Pons (tissue), 1 donor: ENCODE measurements at regions not wholly inside any gene's neighbourhood (a gene's known extent, or its start where the extent isn't known, plus 50 kb on each side); places are given as distances from the start of the nearest gene placed in this dataset.
"Not testable (repeated sequence)": the region's sequence is repeated elsewhere in the genome, so short reads cannot be mapped to it uniquely, and the experiment has no call there.

Experiments
- DNase-seq: peaks from one replicate; pipeline ENCODE4 v3.0.0-alpha.2; 2016; ENCODE audit warnings: low spot score

DNA sequence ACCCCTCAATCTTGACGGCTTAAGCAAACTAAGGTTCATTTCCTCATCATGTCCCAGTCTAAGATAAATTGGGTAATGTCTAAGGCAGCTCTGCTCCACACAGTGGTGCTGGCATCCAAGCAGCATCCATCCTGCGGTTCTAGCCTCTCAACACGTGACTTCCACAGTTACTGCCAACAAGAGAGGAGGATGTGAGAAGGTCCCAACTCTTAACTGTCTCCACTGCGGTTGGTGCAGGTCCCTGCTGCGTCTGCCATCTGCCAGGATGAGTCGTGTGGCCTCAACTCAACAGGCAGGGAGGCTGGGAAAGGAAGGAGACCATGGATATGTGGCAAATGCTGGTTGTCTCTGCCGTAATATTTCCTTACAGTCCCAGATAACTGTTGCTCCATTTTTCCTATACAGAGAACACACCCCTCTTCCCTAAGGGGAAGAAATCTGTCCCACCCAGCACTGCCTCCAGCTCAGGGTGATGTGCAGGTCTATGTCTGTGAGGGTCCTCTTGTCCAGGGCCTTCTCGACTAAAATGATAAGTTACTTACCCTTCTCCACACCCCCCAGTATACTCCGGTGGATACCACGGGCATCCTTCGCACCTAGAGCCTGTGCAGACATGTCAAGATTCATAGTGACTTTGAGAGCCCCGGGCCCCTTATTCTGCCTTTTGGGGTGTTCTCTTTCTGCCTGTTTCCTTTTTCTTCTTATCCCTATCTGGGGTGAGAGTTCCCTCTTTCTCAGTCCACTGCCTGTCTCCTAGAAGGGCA is 64.7 kb downstream of the KCNJ18 start:
- no peak for DNase-seq

DNA sequence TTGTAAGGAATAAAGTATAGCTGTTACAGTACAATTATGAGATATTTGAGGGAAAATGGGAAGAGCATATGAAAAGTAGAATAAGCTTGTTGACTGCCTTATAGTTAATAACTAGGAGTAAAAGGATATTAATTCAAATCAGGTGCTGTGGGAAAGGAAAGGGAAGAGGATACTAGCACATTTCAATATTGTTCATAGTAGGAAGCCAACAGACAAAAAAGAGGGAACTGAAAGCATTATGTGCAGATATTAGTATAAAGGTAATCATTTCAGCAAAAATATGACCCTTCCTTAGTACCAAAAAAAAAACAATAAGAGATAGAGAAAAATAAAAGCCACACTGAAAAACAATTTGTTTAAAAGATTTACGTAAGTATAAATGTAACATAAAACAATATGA is 67.3 kb downstream of the KCNJ18 start:
- not testable (repeated sequence) for DNase-seq

DNA sequence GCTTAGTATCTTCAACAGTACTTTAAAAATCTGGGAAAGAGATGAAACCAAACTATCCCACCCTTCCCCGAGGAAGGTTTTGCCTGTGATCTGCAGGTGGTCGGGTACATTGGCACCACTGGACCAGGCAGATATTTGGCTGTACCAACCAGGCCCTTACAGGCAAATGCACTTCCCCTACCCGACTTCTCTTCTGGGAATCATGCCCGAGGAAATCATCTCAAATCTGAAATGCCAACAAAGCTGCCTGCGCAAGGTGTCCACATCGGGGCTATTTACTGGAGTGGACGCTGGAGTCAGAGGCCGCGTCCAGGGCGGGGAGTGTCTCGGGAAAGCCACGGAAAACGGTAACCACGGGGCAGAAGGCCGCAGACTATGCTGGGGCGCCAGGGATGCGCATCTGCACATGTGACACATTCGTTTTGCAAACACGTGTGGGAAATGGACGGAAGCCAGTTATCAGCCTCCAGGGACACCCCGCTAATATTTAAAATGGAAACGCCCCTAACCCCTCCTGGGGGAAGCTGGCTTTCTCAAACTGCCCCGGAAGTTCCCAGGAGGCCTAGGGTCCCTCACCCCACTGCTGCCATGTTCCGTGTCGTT is 71.5 kb downstream of the KCNJ18 start:
- DNase-seq = not testable (repeated sequence)

DNA sequence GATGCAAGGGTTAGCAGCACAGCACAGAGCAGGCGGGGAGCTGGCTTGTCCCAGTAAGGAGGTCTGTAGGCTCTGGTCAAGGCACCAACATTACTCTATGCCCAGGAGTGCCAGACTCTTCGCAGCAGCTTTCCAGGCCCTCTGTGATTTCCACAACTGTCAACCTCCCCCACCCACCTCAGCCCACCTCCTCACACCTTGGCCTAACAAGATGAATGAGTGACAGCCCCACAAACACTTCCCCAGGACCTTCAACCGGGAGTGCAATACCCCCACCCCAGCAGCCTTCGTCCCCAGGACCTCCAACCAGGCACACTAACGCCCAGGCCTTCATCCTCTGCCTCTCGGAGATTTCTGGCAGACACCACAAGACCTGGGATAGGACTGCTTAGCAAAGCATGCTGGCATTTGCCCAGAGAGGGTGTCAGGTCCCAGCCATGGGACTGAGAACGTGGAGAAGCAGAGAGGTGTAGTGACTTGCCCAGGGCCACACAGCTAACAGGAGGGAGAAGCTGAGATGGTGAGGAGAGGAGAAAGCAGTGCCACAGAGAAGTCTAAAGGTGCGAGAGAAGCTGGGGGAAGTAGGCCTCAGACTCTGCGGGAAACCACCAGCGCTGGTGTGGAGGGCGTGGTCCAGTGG is 73.4 kb downstream of the KCNJ18 start:
- not testable (repeated sequence) for DNase-seq

DNA sequence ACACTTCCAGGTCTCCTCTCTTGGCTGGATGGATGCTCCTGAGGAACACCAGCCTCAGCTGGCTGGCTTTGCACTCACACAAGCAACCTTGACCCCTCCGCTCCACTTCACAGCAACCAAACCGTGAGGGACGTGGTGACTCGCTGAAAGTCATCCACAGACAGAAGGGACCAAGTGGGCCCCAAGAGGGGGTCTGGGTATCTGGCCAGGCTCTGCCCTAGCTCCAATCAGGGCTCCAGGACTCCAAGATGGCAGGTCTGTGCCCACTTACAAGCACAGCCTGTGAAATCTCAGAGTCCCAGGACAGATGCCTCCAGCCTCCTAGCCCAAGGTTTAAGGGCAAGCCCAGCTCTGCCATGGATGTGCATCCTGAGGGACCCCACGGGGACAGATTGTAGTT is 74.2 kb downstream of the KCNJ18 start:
- DNase-seq = not testable (repeated sequence)

DNA sequence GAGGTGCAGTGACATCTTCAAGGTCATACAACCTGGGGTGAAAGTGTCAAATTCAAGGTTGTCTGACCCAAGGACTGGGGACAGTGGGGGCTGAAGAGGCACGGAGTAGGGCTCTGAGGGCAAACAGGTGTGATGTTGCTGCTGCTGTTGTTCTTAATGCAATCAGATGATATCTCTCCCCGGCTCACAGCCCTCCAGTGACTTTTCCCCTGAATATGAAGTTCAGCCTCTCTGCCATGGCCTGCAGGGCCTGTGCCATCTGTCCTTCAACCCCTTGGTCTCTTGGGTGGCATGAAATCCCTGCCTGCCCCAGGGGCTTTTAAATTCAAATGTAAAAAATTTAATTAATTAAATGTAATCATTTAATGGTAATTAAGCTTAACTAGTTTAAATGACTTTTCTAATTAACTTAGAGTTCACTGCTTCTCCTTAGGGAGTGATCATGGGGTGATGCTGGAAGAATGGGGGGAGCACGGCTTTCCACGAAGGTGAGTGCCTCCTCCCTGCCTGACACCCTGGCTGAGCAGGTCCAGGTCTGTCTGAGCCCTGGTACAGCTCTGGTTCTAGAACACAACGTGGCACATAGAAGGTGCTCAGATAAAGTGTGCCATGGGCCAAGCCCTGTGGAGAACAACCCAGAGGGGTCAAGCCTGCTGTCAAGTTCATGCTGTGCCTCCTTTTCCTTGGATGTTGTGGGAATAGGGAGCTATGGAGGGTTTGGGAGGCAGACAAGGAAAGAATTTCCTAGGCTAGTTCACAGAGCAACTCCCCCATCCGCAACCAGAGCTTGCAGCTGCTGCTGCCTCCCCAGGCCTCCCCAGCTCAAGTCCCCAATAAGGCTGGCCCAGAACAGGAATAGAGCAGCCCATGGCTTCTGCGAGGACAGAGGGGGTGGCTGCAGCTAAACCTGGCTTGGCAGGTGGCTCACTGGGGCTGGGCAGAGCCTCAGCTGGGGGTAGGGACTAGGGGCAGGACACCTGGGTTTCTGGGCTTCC is 75.1 kb downstream of the KCNJ18 start:
- not testable (repeated sequence) for DNase-seq

DNA sequence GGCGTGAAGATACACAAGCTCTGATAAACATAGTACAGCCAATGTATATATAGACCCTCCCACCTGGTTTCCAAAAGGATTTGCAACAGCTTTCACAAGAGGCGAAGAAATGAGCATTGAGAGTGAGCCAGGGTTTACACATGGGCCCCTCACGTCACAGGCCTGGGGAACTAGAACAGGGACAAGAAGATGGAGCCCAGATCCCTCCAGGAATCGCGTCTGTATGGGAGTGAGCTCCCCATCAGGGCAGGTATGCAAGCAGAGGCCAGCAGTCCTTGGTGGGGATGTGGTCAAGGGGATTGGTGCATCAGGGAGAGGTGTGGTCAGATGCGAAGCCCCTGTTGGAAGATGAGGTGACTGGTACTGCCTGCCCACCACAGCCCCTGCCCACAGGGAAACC is 75.9 kb downstream of the KCNJ18 start:
- DNase-seq = not testable (repeated sequence)

DNA sequence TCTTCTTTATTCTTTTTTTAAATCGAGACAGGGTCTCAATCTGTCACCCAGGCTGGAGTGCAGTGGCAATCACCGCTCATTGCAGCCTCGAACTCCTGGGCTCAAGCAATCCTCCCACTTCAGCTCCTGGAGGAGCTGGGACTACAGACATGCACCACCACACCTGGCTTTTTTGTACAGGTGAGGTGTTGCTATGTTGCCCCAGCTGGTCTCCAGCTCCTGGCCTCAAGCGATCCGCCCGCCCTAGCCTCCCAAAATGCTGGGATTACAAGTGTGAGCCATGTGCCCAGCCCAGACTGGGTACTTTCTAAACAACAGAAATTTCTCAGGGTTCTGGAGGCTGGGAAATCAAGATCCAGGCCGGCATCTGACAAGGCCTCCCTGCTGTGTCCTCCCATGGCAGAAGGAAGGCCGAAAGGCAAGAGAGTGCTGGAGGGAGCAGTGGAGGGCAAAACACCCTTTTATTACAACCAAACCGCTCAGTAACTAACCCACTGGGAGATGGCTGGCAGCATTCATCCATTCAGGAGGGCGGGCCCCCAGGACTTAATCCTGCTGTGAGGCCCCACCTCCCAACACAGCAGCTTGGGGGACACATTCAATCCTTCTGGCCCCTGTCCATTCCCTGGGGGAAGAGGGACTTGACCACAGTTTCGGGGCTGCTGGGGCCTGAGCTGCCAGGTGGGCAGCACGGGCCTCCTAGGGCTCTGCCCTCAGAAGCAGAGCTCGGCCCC is 76.6 kb downstream of the KCNJ18 start:
- not testable (repeated sequence) for DNase-seq

DNA sequence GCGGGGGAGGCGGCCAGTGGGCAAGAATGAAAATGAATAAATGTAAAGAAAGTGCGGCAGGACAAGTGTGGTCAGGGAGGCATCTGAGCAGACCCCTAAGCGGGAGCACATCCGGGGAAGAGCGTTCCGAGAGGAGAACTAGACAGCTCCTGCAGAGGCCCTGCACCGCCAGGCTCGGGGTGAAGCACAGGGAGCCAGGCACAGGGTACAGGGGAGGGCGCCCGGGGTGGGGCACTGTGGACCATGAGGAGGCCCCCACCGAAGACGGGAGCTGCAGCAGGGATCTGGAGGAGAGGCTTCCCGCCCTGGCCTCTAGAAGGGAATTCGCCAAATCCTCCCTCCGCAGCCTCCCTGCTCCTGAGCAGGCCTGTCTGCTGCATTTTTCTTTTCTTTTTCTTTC is 77.5 kb downstream of the KCNJ18 start:
- not testable (repeated sequence) for DNase-seq

DNA sequence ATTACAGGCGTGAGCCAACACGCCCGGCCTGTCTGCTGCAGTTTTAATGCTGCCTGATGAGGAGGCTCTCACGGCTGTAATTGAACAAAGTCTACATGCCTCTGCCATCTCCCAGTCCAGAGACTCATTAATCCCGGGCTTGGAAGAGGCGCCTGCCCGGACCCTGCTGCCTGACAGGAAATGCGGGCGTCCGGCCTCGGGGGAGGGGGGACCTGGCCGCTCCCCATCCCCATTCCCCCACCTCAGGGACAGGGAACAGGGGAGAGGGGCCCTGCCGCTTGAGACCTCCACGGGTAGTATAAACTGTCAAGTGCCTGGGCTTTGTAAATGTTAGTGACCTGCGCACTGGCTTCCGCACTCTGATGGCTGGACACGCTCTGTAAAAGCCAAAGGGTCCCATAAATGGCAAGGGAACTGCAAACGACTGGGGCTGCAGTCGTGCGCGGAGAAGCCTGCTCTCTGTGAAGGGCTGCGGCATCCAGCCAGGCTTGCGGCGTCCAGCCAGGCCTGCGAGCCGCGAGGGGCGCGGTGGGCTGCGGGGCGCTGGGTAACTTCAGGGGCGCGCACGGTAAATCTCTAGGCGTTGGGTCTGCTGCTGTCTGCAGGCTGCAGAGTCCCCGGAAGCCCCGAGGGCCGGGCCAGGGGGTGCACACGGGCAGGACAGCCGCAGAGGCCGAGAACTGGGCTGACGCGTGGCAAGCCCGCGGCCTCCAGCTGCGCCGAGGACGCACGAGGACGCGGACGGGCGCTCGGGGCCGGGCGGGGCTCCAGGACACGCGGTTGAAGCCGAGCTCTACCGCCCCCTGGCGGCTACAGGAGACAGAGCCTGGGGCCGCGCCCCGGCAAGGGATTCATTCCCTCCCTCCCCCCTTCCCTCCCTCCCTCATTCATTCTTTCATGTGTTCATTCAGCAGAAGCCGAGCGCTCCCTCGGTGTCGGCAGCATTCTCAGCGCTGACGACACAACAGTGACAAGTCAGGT is 78.4 kb downstream of the KCNJ18 start:
- DNase-seq = not testable (repeated sequence)

DNA sequence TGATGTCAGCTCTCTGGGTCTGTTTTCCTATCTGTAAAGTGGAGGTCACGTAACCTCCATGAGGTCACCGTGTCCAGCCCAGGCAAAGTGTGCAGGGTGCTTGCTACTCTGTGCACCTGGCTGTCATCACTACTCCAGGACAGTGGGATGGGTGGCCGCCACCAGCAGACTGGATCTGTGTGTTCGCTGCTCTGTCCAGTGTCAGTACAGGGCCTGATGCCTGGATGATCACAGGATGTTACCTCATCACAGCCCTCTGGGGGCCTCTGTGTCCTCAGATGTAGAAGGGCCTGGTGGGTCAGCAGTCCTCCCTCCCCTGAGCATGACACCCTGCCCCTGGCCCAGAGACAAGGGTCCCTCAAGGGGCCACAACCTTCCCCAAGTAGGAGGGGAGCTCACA is 80.0 kb downstream of the KCNJ18 start:
- no peak for DNase-seq

DNA sequence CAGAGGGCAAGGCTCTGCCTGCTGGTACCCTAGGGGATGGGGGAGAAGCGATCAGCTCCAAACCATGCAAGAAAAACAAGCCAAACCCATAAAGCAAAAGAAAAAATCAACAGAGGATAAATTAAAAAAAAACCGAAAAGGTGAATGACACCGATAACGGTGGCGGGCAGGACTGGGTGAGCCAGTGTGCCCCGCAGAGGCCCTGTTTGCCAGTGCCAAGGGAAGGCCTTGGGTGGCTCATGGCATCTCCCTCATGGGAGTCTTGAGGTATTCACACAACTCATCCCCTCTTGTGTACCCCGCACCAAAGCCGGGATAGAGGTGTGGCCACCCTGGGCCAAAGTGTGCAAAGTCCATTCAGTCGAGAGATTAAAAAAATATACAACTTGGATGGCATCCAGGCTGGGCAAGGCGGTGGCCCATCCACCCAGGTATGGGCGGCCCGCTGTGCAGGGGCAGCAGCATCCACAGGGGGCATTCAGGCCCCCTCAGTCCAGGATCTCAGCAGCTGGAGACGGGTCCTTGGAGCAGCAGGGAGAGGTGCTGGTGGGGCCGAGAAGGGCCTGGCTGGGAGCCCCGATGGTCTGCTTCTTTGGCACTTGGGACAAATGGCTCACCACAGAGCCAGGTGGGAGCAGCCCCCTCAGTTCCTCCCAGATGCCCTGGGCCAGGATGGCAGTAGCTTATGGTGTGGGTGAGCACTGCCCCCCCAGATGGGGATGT is 80.8 kb downstream of the KCNJ18 start:
- DNase-seq = not testable (repeated sequence)

DNA sequence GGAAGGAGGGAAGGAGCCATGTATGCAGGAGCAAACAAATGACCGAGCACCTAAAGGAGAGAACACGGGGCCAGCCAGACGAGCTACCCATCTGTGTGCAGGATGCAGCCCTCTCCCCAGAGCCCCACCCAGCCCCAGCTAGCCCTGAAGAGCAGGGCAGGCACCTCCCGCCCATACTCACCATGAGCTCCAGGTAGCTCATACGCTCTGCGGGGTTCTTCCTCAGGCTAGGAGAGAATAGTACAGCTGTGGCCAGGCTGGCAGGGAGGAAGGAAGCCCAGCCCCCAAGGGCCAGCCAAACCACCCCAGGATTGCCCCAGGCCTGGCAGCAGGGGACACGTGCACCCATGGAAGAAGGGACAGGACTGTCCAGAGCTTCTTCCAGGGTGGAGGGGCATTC is 81.9 kb downstream of the KCNJ18 start:
- DNase-seq = no peak

DNA sequence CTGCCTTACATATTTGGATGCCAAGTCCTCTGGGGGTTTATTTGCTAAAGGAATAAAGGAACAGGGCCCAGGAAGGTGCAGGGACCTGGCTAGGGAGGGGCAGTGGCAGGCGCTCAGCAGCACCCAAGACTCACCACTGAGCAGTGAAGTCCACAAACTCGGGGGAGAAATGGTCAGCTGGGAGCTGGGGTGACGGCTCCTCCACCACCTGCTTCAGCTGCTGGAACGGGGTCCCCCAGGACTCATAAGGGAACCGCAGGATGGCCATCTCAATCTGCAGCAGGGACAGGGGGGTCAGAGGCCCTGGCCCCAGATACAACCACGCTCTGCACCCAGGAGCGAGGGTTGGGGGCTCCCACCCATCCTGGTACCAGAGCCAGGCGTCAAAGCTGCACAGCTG is 83.2 kb downstream of the KCNJ18 start:
- not testable (repeated sequence) for DNase-seq

DNA sequence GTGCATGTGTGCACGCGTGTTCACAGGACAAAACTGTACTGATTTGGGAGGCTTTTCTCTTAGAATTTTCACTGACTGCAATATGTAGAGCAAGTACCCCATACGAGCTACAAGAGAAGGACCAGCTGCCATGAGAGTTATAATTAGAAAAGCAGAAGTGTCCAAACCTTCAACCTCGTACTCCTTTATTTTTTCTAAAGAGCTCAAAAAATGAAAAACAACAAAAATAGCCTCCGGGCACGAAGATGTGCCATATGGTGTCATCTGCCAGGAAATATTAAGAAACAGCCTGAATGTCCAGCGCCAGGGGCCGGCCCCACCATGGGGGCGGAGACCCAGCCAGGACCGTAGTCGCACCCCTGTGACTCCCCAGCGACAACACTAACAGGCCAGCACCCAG is 84.6 kb downstream of the KCNJ18 start:
- not testable (repeated sequence) for DNase-seq

DNA sequence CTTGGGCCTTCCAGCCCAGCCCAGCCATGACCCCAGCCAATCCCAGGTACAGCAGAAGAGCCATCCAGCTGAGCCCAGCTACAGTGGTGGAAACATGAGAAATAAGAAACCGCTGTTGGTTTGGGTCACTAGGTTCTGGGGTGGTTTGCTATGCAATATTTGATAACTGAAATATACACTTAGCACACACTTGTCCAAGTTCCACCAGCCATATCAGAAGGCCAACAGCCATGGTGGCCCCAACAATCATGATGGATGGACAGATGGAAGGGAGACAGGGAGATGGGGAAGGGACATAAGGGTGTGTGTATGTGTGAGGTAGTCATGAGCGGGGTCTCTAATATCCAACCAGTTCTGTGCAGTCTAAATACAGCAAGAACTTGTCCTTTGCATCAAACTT is 86.5 kb downstream of the KCNJ18 start:
- DNase-seq = not testable (repeated sequence)

DNA sequence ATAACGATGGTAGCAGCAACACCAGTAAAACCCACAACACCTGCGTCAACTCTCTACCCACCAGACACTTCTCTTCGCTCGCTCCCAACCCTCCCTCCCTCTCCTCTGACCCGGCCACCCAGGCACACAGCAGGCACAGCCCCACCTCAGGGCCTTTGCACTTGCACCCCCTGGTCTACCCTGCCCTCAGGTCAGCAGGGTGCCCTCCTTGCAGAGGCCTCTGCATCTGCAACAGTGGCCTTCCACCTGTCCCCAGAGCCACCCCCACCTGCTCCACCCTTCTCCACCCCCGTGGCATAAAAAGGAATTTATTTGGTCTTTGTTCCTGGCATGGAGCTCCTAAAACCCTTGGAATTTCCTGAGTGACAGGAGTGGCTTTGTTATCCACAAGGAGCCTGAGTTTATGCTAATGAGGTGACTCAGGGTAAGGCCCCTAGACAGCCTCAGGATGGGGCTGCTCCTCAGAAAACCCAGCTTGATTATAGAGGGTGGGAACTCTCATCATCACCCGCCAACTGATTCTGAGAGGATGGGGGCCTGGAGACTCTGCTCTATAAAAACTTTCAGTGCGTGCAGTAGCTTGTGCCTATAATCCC is 88.1 kb downstream of the KCNJ18 start:
- DNase-seq = not testable (repeated sequence)

DNA sequence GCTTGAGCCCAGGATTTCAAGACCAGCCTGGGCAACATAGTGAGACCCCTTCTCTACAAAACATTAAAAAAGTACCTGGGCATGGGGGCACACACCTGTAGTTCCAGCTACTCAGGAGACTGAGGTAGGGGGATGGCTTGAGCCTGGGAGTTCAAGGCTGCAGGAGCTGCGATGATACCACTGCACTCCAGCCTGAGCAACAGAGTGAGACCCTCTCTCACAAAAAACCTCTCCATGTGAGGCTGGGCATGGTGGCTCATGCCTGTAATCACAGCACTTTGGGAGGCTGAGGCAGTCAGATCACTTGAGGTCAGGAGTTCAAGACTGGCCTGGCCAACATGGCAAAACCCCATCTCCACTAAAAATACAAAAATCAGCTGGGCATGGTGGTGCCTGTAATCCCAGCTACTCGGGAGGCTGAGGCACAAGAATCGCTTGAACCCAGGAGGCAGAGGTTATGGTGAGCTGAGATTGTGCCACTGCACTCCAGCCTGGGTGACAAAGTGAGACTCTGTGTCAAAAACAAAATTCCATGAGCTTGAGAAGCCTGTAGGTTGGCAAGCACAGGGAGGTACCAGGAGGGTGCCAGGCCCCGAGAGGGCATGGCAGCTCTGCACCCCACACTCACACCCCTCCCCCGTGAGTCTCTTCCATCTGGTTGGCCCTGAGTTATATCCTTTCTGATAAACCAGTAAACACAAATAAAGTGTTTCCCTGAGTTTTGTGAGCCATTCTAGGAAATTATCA is 88.8 kb downstream of the KCNJ18 start:
- not testable (repeated sequence) for DNase-seq
